Lung (tissue), 11 donors: ENCODE measurements at regions not wholly inside any gene's neighbourhood (a gene's known extent, or its start where the extent isn't known, plus 50 kb on each side); places are given as distances from the start of the nearest gene placed in this dataset.

Source experiments
- ATAC-seq: fragments of 200-7000 bp; cut with Tn5 transposase; one replicate; pipeline ENCODE4 v1.9.1; 2020; ENCODE audit warnings: moderate number of reproducible peaks; ENCODE audit not compliant: insufficient read depth, low FRiP score
- DNase-seq, 3 donors: peaks; one replicate each; pipeline ENCODE4 v3.0.0-alpha.2; 2013 to 2017
- H3K27ac ChIP-seq, 2 donors: one replicate each; pipeline ENCODE4 v1.5.1; 2013; ENCODE audit warnings: mild to moderate bottlenecking in 2 of 2, moderate library complexity in 2 of 2, control low read depth in 1 of 2, inconsistent platforms in 1 of 2, low read depth in 1 of 2, low read length in 1 of 2
- H3K27me3 ChIP-seq, 3 donors: one replicate each; pipeline ENCODE4 v1.5.1; 2013; ENCODE audit warnings: low read length in 2 of 3; ENCODE audit not compliant: control insufficient read depth in 3 of 3, insufficient read depth in 3 of 3
- H3K36me3 ChIP-seq, 4 donors: one replicate each; pipeline ENCODE4 v1.5.1; 2013; ENCODE audit warnings: low read length in 4 of 4, mild to moderate bottlenecking in 1 of 4, moderate library complexity in 1 of 4; ENCODE audit not compliant: control insufficient read depth in 4 of 4, insufficient read depth in 4 of 4
- H3K4me1 ChIP-seq, 5 donors: one replicate each; pipeline ENCODE4 v1.5.1; 2013; ENCODE audit warnings: low read length in 5 of 5, mild to moderate bottlenecking in 2 of 5, moderate library complexity in 1 of 5; ENCODE audit not compliant: control insufficient read depth in 5 of 5, insufficient read depth in 5 of 5
- H3K4me3 ChIP-seq: one replicate; pipeline ENCODE4 v1.5.1; 2013; ENCODE audit warnings: mild to moderate bottlenecking, control low read depth, moderate library complexity
- H3K9ac ChIP-seq, 2 donors: one replicate each; pipeline ENCODE4 v1.5.1; 2013; ENCODE audit warnings: low read length in 2 of 2, control low read depth in 1 of 2; ENCODE audit not compliant: insufficient read depth in 1 of 2
- H3K9me3 ChIP-seq, 4 donors: one replicate each; pipeline ENCODE4 v1.5.1; 2013; ENCODE audit warnings: low read length in 3 of 4, mild to moderate bottlenecking in 1 of 4, moderate library complexity in 1 of 4; ENCODE audit not compliant: control insufficient read depth in 4 of 4, insufficient read depth in 3 of 4
- CTCF ChIP-seq: IDR thresholded peaks from 2 replicates; pipeline ENCODE4 v1.5.1; 2012; ENCODE audit warnings: mild to moderate bottlenecking; ENCODE audit errors: control extremely low read depth, extremely low read depth
- WGBS, 2 donors: extraction: QIAGEN DNeasy Blood & Tissue Kit; methylation state at CpG; one replicate each; pipeline ENCODE4 v1.1.7; 2013; 5-methylcytosine and 5-hydroxymethylcytosine counted together
- donor health status: control.
- donor health status: control.
- donor health status: Bipolar disorder and iron deficiency.
- donor health status: healthy.
- donor health status: DM: yes; HTN: yes; CAD: no.

GRCh38 chr4:12186526-12186925 is 757.8 kb upstream of the HS3ST1 start:
- H3K27me3 ChIP-seq, result no peaks in the 10 kb centered on the region
- no peak overlapping the region for H3K9ac ChIP-seq
- H3K9me3 ChIP-seq, result peaks cover 0 to 1% (median 0%) of the 10 kb centered on the region in 4 donors
- peaks cover 0 to 4% (median 0%) of the 10 kb centered on the region in 5 donors for H3K4me1 ChIP-seq
- ATAC-seq (no peak), DNase-seq (no peak)
- WGBS, 2 donors, result 80 to 89% methylated on average over 2 of the region's 2 CpGs
- H3K36me3 ChIP-seq, result no peaks in the 10 kb centered on the region
- no peak for TF ChIP-seq CTCF
- H3K4me3 ChIP-seq, result no peak overlapping the region
- no peak overlapping the region for H3K27ac ChIP-seq

GRCh38 chr4:12178614-12179610 is 750.2 kb upstream of the HS3ST1 start:
- Histone ChIP-seq H3K9me3 (no peaks in the 10 kb centered on the region), H3K27me3 (no peaks in the 10 kb centered on the region), H3K36me3 (no peaks in the 10 kb centered on the region), H3K4me1 (peaks cover 0 to 2% (median 0%) of the 10 kb centered on the region in 5 donors), H3K27ac (peak overlapping the region in 1 of 2 donors; percentile 18), H3K9ac (no peak overlapping the region), H3K4me3 (no peak overlapping the region)
- TF ChIP-seq CTCF, result no peak
- WGBS, 2 donors, result 58 to 78% methylated on average over 11 of the region's 11 CpGs
- ATAC-seq (no peak), DNase-seq (peak in 2 of 3 donors; percentile 6 to 61)

GRCh38 chr4:12177416-12177815 is 748.7 kb upstream of the HS3ST1 start:
- ATAC-seq (no peak), DNase-seq (no peak)
- Histone ChIP-seq H3K4me3 (no peak overlapping the region), H3K9me3 (no peaks in the 10 kb centered on the region), H3K27ac (no peak overlapping the region), H3K9ac (no peak overlapping the region), H3K36me3 (no peaks in the 10 kb centered on the region), H3K27me3 (no peaks in the 10 kb centered on the region), H3K4me1 (peaks cover 0 to 2% (median 0%) of the 10 kb centered on the region in 5 donors)
- no peak for TF ChIP-seq CTCF
- 88 to 97% methylated on average over 2 of the region's 2 CpGs for WGBS, 2 donors
